SK-N-MC (cell line): ENCODE measurements at regions not wholly inside any gene's neighbourhood (a gene's known extent, or its start where the extent isn't known, plus 50 kb on each side); places are given as distances from the start of the nearest gene placed in this dataset.
"Not testable (repeated sequence)": the region's sequence is repeated elsewhere in the genome, so short reads cannot be mapped to it uniquely, and the experiment has no call there.

Experiments
- DNase-seq: peaks from one replicate; pipeline ENCODE4 v3.0.0-alpha.2; 2011; ENCODE audit warnings: low read depth, low spot score
- H3K27ac ChIP-seq: fragments of 200-600 bp; sonication (generic); 2 replicates; pipeline ENCODE4 v1.5.1; 2016; ENCODE audit warnings: mixed run types
- H3K36me3 ChIP-seq: fragments of 200-600 bp; sonication (generic); 2 replicates; pipeline ENCODE4 v1.6.1; 2017; ENCODE audit warnings: antibody characterized with exemption, low read length, mixed read lengths; ENCODE audit not compliant: insufficient read depth
- H3K4me3 ChIP-seq: fragments of 200-600 bp; sonication (generic); 2 replicates; pipeline ENCODE4 v1.5.1; 2016
- H3K9ac ChIP-seq: fragments of 200-600 bp; sonication (generic); 2 replicates; pipeline ENCODE4 v1.8.0; 2017; ENCODE audit warnings: mixed run types, mixed read lengths; ENCODE audit not compliant: insufficient read length
- H3K9me3 ChIP-seq: fragments of 200-600 bp; sonication (generic); 2 replicates; pipeline ENCODE4 v1.6.1; 2017; ENCODE audit warnings: low read depth, mild to moderate bottlenecking, antibody characterized with exemption, low read length, moderate library complexity, mixed read lengths
- EZH2 ChIP-seq: fragments of 200-600 bp; sonication (generic); IDR thresholded peaks from one replicate; pipeline ENCODE4 v1.6.1; 2017; ENCODE audit warnings: antibody characterized with exemption
- FOXP2 ChIP-seq: optimal IDR thresholded peaks from 2 replicates; pipeline ENCODE3; 2011; ENCODE audit warnings: mild to moderate bottlenecking, moderate library complexity; ENCODE audit not compliant: insufficient read depth; ENCODE audit errors: extremely low read length, control extremely low read depth
- POLR2AphosphoS5 ChIP-seq: IDR thresholded peaks from 2 replicates; pipeline ENCODE4 v1.6.1; 2012; ENCODE audit warnings: mild to moderate bottlenecking, low read depth, low read length, borderline replicate concordance

- no peaks in the 10 kb centered on the region for H3K9me3 ChIP-seq
- H3K4me3 ChIP-seq: no peak overlapping the region
- H3K27ac ChIP-seq: no peak overlapping the region
- no peaks in the 10 kb centered on the region for H3K36me3 ChIP-seq
- H3K9ac ChIP-seq: no peak overlapping the region
- DNase-seq: no peak
- no peak for TF ChIP-seq POLR2AphosphoS5
- no peak for TF ChIP-seq FOXP2
- TF ChIP-seq EZH2: no peak
Observed at GRCh38 chr3:20724241-20724640, 538.2 kb upstream of the SGO1 start.

GRCh38 chr3:20716425-20716824 lies 530.4 kb upstream of the SGO1 start:
- H3K4me3 ChIP-seq, DNase-seq: not testable (repeated sequence)

GRCh38 chr3:20701641-20702040 lies 515.6 kb upstream of the SGO1 start:
- no peak overlapping the region for H3K27ac ChIP-seq
- no peaks in the 10 kb centered on the region for H3K9me3 ChIP-seq
- H3K9ac ChIP-seq: no peak overlapping the region
- no peak for DNase-seq
- no peaks in the 10 kb centered on the region for H3K36me3 ChIP-seq
- no peak for TF ChIP-seq POLR2AphosphoS5
- no peak for TF ChIP-seq FOXP2
- TF ChIP-seq EZH2: no peak
- H3K4me3 ChIP-seq: no peak overlapping the region

More at GRCh38 chr3:20716425-20716824, 530.4 kb upstream of the SGO1 start:
- not testable (repeated sequence) for H3K27ac ChIP-seq, H3K36me3 ChIP-seq, H3K9ac ChIP-seq, H3K9me3 ChIP-seq

DNA sequence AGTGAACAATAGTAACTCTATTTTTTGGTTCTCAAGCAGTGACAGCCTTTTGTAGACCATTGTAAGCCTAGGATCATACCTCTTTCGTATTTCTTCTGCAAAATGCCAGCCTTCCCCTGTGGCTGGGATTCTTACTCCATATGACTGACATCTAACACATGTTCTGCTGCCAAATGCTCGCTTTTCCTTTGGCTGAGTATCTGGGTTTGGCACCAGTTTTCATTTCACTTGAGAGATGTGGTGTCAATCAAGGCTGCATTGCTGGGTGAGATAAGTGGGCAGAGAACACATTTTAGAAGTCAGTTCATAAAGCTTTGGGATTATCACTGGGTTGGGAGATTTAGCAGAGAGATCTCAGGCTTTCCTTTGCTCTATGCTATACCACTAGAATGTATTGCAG lies 514.7 kb upstream of the SGO1 start:
- Histone ChIP-seq H3K27ac (no peak overlapping the region), H3K9ac (no peak overlapping the region), H3K4me3 (no peak overlapping the region), H3K9me3 (no peaks in the 10 kb centered on the region), H3K36me3 (no peaks in the 10 kb centered on the region)
- TF ChIP-seq FOXP2 (no peak), POLR2AphosphoS5 (no peak), EZH2 (no peak)
- no peak for DNase-seq

DNA sequence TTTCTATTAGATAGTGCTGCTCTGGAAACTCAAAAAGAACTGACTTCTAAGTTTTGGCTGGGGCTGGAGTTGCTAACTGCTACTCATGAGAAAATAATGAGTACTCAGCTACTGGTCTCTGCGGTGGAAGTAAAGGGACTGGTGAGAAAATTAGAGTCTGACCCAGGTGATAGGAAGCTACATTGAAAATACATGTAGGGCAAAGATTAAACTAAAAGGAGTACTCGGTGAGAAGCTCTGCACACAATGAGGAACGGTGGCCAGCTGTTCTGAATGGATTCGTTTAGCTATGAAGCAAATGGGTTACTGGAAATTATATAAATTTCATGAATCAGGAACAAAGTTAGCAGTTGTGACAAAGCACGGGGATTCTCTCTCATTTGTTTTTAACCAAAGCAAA lies 512.9 kb upstream of the SGO1 start:
- H3K4me3 ChIP-seq: no peak overlapping the region
- H3K27ac ChIP-seq: no peak overlapping the region
- no peak for DNase-seq
- H3K9ac ChIP-seq: no peak overlapping the region
- H3K9me3 ChIP-seq: no peaks in the 10 kb centered on the region
- no peak for TF ChIP-seq EZH2
- no peak for TF ChIP-seq FOXP2
- no peak for TF ChIP-seq POLR2AphosphoS5
- H3K36me3 ChIP-seq: no peaks in the 10 kb centered on the region

DNA sequence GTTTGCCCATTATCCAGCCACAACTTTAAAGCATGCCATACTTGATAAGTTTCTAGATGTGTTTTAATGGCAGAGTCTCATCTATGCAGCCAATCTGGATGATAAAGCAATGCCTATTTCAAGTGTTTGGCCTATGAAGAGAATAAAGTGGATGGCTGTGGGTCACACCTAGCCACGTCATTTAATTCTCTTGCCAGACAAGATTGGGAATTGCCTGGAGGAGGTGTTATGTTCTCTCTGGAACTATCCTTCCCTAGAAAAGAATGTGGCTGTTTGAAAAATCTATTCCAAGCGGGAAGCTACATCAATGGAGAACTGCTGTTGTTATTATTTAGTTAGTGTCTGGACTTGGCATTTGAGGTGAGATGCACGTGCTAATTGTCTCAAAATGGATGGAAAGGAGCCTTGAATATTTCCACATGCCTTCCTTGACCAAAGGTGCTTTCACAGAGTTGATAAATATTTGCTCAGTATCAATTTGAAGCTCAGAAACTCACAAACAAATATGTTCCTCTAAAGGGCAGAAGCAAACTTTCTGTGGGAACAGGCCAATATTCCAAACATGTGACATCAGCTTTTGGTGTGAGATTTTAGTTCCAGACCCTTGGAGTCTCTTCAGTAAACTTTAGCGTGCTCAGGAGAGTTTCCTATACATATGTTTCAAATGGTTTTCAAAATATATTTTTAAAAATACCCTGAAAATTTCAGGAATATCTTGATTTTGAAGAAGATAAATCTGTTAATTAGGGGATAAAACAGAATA lies 510.6 kb upstream of the SGO1 start:
- Histone ChIP-seq H3K9me3 (no peaks in the 10 kb centered on the region), H3K4me3 (no peak overlapping the region), H3K27ac (no peak overlapping the region), H3K9ac (no peak overlapping the region), H3K36me3 (no peaks in the 10 kb centered on the region)
- TF ChIP-seq FOXP2 (no peak), POLR2AphosphoS5 (no peak), EZH2 (no peak)
- DNase-seq: no peak

DNA sequence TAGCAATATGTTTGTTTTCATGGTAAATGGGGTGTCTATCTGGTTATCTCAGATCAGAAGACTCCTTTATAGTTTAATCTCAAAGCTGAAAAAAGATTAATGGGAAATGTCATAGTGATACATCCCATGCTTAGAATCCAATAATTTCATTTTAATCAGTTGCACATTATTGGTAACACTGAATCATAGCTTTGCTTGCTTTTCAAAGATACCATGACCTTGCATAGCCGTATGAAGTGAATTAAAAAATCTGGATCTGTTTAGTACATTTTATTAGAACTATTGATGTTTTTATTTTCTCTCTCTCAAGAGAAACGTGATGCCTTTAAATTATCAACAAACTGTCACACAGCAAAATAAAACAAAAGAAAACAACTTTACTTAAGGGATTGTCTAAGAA lies 506.7 kb upstream of the SGO1 start:
- Histone ChIP-seq H3K9ac (no peak overlapping the region), H3K4me3 (no peak overlapping the region), H3K36me3 (no peaks in the 10 kb centered on the region), H3K9me3 (no peaks in the 10 kb centered on the region), H3K27ac (no peak overlapping the region)
- no peak for DNase-seq
- TF ChIP-seq FOXP2 (no peak), EZH2 (no peak), POLR2AphosphoS5 (no peak)

DNA sequence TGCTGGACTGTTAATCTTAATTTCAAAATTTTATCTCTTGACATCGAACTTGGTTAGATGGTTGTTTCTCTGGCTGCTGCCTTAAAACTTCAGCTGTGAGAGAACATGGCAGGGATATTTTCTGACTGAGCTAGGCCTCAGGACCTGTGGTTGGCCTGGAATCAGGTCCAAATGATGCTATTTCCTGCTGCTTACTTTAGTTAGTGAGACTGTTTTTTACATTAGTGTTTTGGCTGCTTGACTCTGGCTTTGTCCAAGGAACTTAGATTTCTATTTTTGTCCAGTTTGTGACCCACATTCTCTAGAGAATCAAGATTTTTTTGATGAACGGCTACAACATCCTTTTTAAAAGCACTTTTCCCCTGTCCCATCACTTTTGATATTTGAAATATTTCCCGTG lies 497.9 kb upstream of the SGO1 start:
- no peak for TF ChIP-seq FOXP2
- no peak for TF ChIP-seq EZH2
- no peak for TF ChIP-seq POLR2AphosphoS5
- no peaks in the 10 kb centered on the region for H3K9me3 ChIP-seq
- H3K4me3 ChIP-seq: no peak overlapping the region
- H3K9ac ChIP-seq: no peak overlapping the region
- H3K27ac ChIP-seq: no peak overlapping the region
- H3K36me3 ChIP-seq: no peaks in the 10 kb centered on the region
- no peak for DNase-seq

DNA sequence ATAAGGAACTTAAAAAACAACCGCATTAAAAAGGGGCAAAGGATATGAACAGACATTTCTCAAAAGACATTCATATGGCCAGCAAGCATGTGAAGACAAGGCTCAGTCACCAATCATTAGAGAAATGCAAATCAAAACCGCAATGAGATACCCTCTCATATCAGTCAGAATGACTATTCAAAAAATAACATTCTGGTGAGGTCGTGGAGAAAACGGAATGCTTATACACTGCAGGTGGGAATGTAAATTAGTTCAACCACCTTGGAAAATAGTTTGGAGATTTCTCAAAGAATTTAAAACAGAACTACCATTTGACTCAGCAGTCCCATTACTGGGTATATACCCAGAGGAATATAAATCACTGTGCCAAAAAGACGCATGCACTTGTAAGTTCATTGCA lies 496.6 kb upstream of the SGO1 start:
- H3K9ac ChIP-seq: no peak overlapping the region
- no peak for DNase-seq
- H3K9me3 ChIP-seq: no peaks in the 10 kb centered on the region
- no peak for TF ChIP-seq POLR2AphosphoS5
- TF ChIP-seq EZH2: no peak
- no peak for TF ChIP-seq FOXP2
- H3K27ac ChIP-seq: no peak overlapping the region
- no peak overlapping the region for H3K4me3 ChIP-seq
- H3K36me3 ChIP-seq: no peaks in the 10 kb centered on the region
